Caco-2 (cell line): ENCODE measurements at regions not wholly inside any gene's neighbourhood (a gene's known extent, or its start where the extent isn't known, plus 50 kb on each side); places are given as distances from the start of the nearest gene placed in this dataset.

Experiments used
- BruUV-seq: library from RNA; stranded (reverse); fragments of 400-500 nt; replicated peaks from 2 replicates; lab custom pipeline; 2021; lab: Mats Ljungman, UMichigan
- CTCF ChIA-PET: fragments of 300-600 bp; sonication (Branson Sonifier 250); formaldehyde crosslinking; loops from one replicate; lab custom pipeline; 2022; ENCODE audit warnings: antibody characterized with exemption; lab: Charles Lee
- POLR2A ChIA-PET: fragments of 300-600 bp; sonication (Branson Sonifier 250); formaldehyde crosslinking; loops from one replicate; lab custom pipeline; 2022; ENCODE audit warnings: antibody characterized with exemption; lab: Charles Lee
- DNase-seq, 2 experiments: peaks; one replicate each; pipeline versions ENCODE4 v3.0.0 to v3.0.0-alpha.2; 2020 to 2022
- H3K27me3 ChIP-seq: replicated peaks from 2 replicates; pipeline ENCODE4 v1.6.0; 2011; ENCODE audit warnings: low read length; ENCODE audit not compliant: control insufficient read depth, insufficient read depth
- H3K36me3 ChIP-seq: 2 replicates; pipeline ENCODE4 v1.5.1; 2011; ENCODE audit warnings: low read length; ENCODE audit not compliant: control insufficient read depth, insufficient read depth
- H3K4me1 ChIP-seq: fragments of 250-450 bp; sonication (Bioruptor Pico); 2 replicates; pipeline ENCODE4 v1.5.1; 2020; ENCODE audit warnings: mild to moderate bottlenecking
- H3K4me3 ChIP-seq: 2 replicates; pipeline ENCODE4 v1.5.1; 2011; ENCODE audit warnings: low read depth, mild to moderate bottlenecking, control low read depth, low read length
- H3K9me3 ChIP-seq: fragments of 250-450 bp; sonication (Bioruptor Pico); 2 replicates; pipeline ENCODE4 v1.5.1; 2020; ENCODE audit warnings: mild to moderate bottlenecking, moderate library complexity
- H3K27ac Mint-ChIP-seq: one replicate; pipeline ENCODE4 v1.8.0; 2022; ENCODE audit warnings: mixed read lengths; ENCODE audit not compliant: unreplicated experiment
- H3K27me3 Mint-ChIP-seq: one replicate; pipeline ENCODE4 v1.8.0; 2022; ENCODE audit warnings: mixed read lengths; ENCODE audit not compliant: insufficient read depth, unreplicated experiment
- H3K36me3 Mint-ChIP-seq: one replicate; pipeline ENCODE4 v1.8.0; 2022; ENCODE audit warnings: mild to moderate bottlenecking, mixed read lengths; ENCODE audit not compliant: insufficient read depth, unreplicated experiment
- H3K4me1 Mint-ChIP-seq: one replicate; pipeline ENCODE4 v1.8.0; 2022; ENCODE audit warnings: low read depth, mixed read lengths; ENCODE audit not compliant: unreplicated experiment
- H3K4me3 Mint-ChIP-seq: one replicate; pipeline ENCODE4 v1.8.0; 2022; ENCODE audit warnings: mild to moderate bottlenecking, moderate library complexity, mixed read lengths; ENCODE audit not compliant: unreplicated experiment
- H3K9me3 Mint-ChIP-seq: one replicate; pipeline ENCODE4 v1.8.0; 2022; ENCODE audit warnings: mixed read lengths; ENCODE audit not compliant: unreplicated experiment
- CTCF ChIP-seq, 2 experiments: fragments of 200-600 bp in 1 of 2; IDR thresholded peaks; 1 replicate in 1 of 2; 2 replicates in 1 of 2; pipeline versions ENCODE4 v1.5.1 to v1.8.0; 2011 to 2022; ENCODE audit warnings: antibody characterized with exemption in 1 of 2, control low read depth in 1 of 2, inconsistent platforms in 1 of 2, low read depth in 1 of 2, low read length in 1 of 2, mild to moderate bottlenecking in 1 of 2, moderate library complexity in 1 of 2; ENCODE audit not compliant: insufficient read depth in 1 of 2, severe bottlenecking in 1 of 2, unreplicated experiment in 1 of 2
- intact Hi-C: fragments of 100-400 bp; cut with micrococcal nuclease; formaldehyde crosslinking; loops from one replicate; pipeline ENCODE4 v1.10.0; 2022; ENCODE audit not compliant: unreplicated experiment

DNA sequence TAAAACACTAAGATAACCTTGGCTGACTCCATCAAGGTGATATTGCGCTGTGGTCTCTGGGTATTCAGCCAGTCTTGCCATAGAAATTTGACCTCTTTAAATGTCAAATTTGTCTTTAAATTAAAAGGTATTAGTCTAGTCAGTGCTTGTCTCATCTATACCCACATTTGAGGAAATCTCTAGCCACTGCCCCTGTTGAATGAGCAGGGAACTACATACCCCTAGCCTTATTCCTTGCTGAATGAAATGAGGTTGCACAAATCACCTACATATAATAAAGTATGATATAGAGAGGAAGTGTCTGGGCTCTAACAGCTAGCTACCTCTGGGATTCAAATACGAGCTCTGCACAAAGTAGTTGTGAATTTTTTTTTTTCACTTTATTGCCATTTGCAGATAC lies 256.8 kb downstream of the C12orf50 start:
- no peak overlapping the region for H3K4me3 Mint-ChIP-seq
- H3K4me3 ChIP-seq, result no peak overlapping the region
- no peaks in the 10 kb centered on the region for H3K4me1 ChIP-seq
- H3K4me1 Mint-ChIP-seq, result no peaks in the 10 kb centered on the region
- H3K27ac Mint-ChIP-seq, result no peak overlapping the region
- intact Hi-C loops, result no loop called here
- no peaks in the 10 kb centered on the region for H3K36me3 Mint-ChIP-seq
- no peaks in the 10 kb centered on the region for H3K9me3 ChIP-seq
- ChIA-PET CTCF (no interaction called here), POLR2A (no interaction called here)
- no peaks in the 10 kb centered on the region for H3K27me3 ChIP-seq
- TF ChIP-seq CTCF (IDR thresholded peaks at IDR 0.05; ENCODE audit: insufficient read depth in 1 of 2, low read depth in 1 of 2, low read length in 1 of 2, severe bottlenecking in 1 of 2, unreplicated experiment in 1 of 2), result no peak
- no peak for DNase-seq
- no peaks in the 10 kb centered on the region for H3K9me3 Mint-ChIP-seq
- H3K36me3 ChIP-seq, result no peaks in the 10 kb centered on the region
- BruUV-seq, result no TSS peak
- H3K27me3 Mint-ChIP-seq, result no peaks in the 10 kb centered on the region

GRCh38 chr12:87768501-87769287 lies 260.5 kb downstream of the C12orf50 start:
- H3K4me1 Mint-ChIP-seq, result no peaks in the 10 kb centered on the region
- CTCF ChIA-PET, result no interaction called here
- no TSS peak for BruUV-seq

GRCh38 chr12:87766044-87766443 lies 263.2 kb downstream of the C12orf50 start:
- Mint-ChIP-seq H3K4me3 (no peak overlapping the region), H3K36me3 (no peaks in the 10 kb centered on the region), H3K27ac (no peak overlapping the region), H3K27me3 (no peaks in the 10 kb centered on the region), H3K9me3 (no peaks in the 10 kb centered on the region), H3K4me1 (no peaks in the 10 kb centered on the region)
- ChIA-PET POLR2A (no interaction called here), CTCF (no interaction called here)
- no peak for DNase-seq
- Histone ChIP-seq H3K27me3 (no peaks in the 10 kb centered on the region), H3K4me3 (no peak overlapping the region), H3K4me1 (no peaks in the 10 kb centered on the region), H3K36me3 (no peaks in the 10 kb centered on the region), H3K9me3 (no peaks in the 10 kb centered on the region)
- BruUV-seq, result no TSS peak
- TF ChIP-seq CTCF (IDR thresholded peaks at IDR 0.05; ENCODE audit: insufficient read depth in 1 of 2, low read depth in 1 of 2, low read length in 1 of 2, severe bottlenecking in 1 of 2, unreplicated experiment in 1 of 2), result no peak
- intact Hi-C loops, result no loop called here

More at GRCh38 chr12:87768501-87769287, 260.5 kb downstream of the C12orf50 start:
- no peak for TF ChIP-seq CTCF (IDR thresholded peaks at IDR 0.05; ENCODE audit: insufficient read depth in 1 of 2, low read depth in 1 of 2, low read length in 1 of 2, severe bottlenecking in 1 of 2, unreplicated experiment in 1 of 2)
- Histone ChIP-seq H3K36me3 (no peaks in the 10 kb centered on the region), H3K4me3 (no peak overlapping the region), H3K9me3 (no peaks in the 10 kb centered on the region), H3K27me3 (no peaks in the 10 kb centered on the region), H3K4me1 (no peaks in the 10 kb centered on the region)
- Mint-ChIP-seq H3K9me3 (no peaks in the 10 kb centered on the region), H3K4me3 (no peak overlapping the region), H3K36me3 (no peaks in the 10 kb centered on the region), H3K27me3 (no peaks in the 10 kb centered on the region), H3K27ac (no peak overlapping the region)
- intact Hi-C loops, result no loop called here
- POLR2A ChIA-PET, result no interaction called here
- no peak for DNase-seq
